Fibroblast of peridontal ligament (primary cell): ENCODE measurements at regions not wholly inside any gene's neighbourhood (a gene's known extent, or its start where the extent isn't known, plus 50 kb on each side); places are given as distances from the start of the nearest gene placed in this dataset.
"Not testable (repeated sequence)": the region's sequence is repeated elsewhere in the genome, so short reads cannot be mapped to it uniquely, and the experiment has no call there.

Experiments used
- DNase-seq: peaks from one replicate; pipeline ENCODE4 v3.0.0-alpha.2; 2010; ENCODE audit errors: extremely low read depth

- DNase-seq = peak; percentile 54
These were observed 85.2 kb downstream of the POLR1F start for GRCh38 chr7:19623676-19624075.

DNA sequence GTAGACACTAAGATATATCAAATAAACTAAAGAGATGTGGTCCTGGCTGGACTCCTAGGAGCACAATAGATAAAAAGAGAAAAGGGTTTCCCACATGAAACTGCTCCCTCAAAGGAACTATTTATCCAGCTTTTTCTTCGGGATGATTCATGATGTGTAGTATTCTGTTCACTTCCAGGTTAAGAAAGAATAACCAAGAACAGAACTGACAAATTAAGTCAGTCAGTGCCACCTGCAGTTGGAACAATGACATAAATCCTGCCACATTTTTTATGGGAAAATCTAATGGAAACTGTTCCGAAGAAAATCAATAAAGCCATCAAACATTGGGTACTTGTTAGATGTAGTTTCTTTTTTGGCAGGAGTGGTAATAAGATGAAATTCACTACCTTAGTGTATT, 87.1 kb downstream of the POLR1F start:
- DNase-seq = peak; percentile 39

GRCh38 chr7:19620470-19620869, 88.4 kb downstream of the POLR1F start:
- DNase-seq = peak; percentile 26

DNA sequence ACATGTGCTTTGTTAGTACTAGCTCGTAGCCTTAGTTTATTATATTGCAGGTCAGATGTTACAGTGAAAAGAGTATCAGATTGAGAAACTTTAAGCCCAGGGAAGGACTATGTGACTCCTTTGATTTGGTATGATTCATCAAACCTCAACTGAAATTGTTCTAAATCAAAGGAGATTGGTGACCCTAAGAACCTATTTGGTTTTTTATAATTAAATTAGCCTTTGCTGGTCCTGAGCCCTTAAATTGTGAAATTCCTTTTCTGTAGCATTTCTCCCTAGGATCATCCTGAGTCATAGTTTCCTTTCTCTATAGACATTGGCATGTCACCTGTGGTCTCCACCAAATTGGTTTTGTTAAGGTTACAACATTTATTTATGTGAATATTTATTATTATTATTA, 89.7 kb downstream of the POLR1F start:
- peak; percentile 35 for DNase-seq

- peak; percentile 24 for DNase-seq
These were observed 90.9 kb downstream of the POLR1F start for GRCh38 chr7:19617901-19618300.

GRCh38 chr7:19610194-19610943, 98.5 kb downstream of the POLR1F start:
- DNase-seq = no peak

DNA sequence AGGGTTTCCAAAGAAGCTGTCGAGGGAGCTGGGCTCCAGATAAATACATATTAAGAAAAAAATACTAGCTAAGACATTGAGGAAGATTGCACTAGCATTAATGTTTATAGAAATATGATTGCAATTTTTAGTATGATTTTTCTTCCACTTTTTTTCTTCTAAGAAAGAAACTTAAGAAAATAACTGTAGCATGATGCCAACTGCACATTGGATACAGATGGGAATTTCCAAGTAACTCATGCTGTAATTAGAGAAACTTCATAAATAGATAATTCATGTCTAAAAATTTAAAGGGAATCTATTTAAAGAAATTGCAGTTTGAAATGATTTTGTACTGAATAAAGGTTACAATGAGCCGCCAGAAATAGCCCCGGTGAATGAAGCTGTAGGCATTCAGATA, 119.4 kb downstream of the POLR1F start:
- peak; percentile 52 for DNase-seq

GRCh38 chr7:19587291-19587690, 121.5 kb downstream of the POLR1F start:
- DNase-seq = no peak

DNA sequence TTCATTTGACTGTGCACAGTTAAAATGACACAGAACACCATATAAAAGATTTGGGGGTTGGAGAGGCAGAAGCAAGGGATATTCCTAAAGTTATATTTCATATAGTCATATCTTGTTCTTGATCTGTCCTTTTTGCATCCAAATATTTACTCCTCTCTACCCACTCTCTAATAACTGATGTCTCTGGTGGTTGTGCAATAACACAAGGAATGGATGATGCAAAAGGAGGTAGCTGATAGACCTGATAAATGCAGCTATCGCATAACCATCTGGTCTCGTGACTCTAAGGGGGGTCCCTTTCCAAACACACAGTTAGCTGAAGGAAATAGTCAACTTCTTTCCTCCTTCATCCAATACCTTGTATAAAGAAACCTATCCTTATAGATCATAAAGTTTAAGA, 123.1 kb downstream of the POLR1F start:
- DNase-seq = no peak

DNA sequence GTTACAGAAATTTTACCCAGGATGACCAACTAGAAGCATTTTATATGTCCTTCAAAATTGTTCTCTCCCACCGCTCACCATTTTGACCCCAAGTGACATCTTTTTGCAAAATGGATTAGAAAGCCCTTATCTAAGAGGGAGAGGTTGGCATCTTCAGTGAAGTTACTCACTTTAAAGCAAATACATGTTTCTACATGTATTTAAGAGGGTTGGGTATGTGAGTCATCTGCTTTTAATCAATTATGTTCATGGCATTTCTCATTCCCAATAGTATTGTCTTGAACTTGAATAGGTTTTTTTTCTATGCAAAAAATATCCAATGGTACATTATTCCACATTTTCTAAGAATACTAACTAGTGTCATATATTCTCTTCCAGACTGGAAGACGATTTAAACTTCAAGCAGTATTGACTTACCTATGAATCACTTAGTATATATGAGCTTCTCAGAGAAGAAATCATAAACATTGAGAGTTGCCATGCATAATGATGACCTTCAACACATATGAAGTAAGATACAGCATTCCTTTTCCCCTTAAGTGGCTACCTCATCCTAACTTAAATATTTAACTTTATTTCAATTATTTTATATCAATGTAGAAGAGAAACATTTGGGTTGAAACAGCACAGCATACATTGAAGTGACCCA, 132.8 kb downstream of the POLR1F start:
- DNase-seq = peak; percentile 37

- no peak for DNase-seq
These were observed 134.7 kb downstream of the POLR1F start for GRCh38 chr7:19574131-19574530.

DNA sequence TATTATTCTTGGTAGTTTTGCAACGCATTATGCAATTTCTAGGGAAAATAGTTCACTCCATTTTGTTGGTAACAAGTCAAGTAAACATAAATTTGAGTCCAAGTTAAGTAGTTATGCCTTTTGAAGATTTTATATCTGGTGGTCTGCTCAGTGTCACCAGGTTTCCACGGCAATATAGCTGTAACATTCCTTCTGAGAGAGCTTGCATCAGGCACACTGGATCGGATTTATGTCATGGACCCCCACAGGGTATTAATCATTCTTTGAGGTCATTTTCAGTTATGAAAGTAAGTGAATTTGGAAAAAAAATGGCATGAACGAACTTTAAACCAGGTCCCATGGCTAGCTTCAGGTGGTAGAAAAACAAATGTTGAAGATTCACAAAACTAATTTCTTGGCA, 136.3 kb downstream of the POLR1F start:
- DNase-seq = peak; percentile 10

GRCh38 chr7:19567011-19567410, 141.8 kb downstream of the POLR1F start:
- DNase-seq = peak; percentile 27

DNA sequence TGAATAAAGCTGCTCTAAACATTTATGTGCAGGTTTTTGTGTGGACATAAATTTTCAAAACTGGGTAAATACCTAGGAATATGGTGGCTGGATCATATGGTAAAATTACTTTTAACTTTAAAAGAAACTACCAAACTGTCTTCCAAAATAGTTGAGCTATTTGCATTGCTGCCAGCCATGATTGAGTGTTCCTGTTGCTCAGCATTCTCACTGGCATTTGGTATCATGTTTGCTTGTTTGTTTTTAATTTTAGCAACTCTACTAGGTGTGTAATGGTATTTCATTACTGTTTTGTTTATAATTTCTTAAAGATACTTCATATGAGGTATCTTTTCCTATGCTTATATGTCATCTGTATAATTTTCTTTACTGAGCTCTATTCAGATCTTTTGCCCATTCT, 143.2 kb downstream of the POLR1F start:
- no peak for DNase-seq

DNA sequence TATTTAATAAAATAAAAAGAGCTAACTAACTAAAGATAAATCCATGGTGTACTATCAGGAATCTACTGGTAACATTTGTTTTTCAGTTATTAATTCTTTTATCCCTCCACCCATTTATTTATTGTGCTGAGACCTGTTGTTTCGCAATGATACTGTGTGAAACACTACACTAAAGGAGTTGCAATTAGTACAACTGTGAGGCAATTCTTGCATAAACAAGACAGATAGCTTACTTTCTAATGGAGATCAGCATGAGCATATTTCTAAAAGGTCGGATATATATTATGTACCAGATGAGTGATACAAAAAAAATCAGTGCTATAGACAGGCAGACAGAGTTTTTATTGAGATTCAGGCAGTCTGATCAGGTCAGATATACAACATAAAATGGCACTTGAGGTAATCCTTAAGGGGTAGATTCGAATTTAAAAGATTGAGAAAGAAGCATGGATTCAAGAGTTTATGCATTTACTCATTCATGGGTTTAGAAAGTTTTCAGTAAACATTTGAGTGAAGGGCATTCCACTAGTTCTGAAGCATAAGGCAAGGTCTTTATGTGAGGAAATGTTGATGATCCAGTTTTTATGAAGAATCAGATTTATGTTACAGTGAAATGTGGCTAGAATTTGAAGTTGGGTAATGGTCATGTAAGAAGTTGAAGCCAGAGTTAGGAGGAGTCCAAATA, 147.6 kb downstream of the POLR1F start:
- DNase-seq = peak; percentile 29

DNA sequence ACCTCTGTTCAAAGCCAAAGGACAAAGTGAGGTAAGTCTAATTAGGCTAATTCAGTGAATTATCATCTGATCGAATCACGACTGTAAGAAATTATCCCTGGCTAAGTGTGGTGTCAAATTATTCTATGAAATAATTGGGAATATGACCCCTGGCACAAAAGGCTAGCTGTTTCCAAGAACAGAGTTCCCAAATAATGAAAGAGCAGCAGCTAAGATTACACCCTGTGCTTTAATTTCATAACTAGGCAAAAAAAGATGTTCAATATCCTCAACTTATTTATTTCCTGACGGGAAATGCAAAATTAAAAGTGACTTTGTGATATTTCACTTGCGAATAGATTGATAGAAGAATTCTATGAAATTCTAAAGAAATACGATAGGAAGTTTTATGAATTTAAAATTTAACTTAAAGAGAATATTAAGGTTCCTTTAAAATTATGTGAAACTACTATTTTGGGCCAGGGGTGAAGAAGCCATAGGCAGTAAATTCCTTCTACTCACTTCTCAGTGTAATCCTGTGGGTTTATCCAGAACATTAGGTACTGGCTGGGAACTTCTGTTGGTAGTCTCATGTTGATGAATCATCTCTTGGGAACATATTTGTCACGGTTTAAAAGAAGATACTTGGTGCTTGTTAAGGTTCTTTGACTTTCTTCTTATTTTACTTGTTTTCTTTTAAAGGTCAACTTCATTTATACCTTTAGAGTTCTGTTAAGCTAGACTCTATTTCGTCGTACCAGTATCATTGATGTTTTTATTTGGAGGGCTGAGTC, 148.5 kb downstream of the POLR1F start:
- peak; percentile 43 for DNase-seq

DNA sequence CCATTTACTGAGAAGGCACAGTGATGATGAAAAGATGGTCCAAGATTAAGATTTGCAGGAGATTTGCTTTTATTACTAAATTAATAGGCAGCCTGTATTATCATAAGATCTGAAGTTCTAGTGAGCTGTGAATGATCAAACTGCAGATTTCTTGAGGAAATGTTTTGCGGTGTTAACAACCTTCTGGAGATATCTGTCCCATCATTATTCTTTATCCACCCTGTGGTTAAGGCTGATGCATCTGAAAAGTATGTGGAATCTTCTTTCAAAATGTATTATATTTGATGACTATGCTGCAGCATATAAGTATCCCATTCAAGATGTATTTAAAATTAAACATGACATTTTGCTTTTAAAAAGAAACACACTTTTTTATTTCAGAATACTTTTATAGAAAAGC, 150.3 kb downstream of the POLR1F start:
- DNase-seq = peak; percentile 24

DNA sequence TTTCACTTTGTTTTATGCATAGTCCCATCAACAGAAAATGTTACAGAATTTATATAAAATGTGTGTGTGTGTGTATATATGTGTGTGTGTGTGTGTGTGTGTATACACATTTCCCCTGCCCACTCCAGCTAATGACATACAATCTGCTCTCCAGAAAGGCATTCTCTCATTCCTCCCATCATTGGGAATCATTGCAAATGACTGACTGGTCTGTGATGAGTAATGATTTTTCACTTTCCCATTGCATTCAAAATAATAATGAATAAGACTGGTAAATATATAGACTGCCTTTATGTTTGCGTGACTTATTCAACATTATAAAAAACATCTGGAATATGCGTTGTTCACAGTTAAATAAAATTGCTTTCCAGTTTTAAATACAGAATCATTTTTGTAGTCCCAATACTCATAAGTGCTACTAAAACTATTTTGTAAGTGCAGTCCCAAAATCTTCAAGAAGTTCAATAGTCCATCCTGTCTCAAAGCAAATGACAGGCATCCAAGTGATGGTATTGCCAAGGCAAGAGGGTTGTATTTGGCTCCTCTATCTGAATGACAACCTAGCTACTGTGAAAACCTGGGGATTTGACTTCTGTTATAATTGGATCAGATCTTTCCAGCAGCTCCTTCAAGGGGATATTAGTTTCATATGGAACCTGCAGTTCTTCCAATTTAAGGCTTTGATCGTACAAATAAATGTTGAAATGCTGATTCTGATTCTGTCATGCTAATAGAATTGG, 150.9 kb downstream of the POLR1F start:
- no peak for DNase-seq

GRCh38 chr7:19554581-19554980, 154.3 kb downstream of the POLR1F start:
- no peak for DNase-seq

GRCh38 chr7:19552576-19552975, 156.3 kb downstream of the POLR1F start:
- no peak for DNase-seq

DNA sequence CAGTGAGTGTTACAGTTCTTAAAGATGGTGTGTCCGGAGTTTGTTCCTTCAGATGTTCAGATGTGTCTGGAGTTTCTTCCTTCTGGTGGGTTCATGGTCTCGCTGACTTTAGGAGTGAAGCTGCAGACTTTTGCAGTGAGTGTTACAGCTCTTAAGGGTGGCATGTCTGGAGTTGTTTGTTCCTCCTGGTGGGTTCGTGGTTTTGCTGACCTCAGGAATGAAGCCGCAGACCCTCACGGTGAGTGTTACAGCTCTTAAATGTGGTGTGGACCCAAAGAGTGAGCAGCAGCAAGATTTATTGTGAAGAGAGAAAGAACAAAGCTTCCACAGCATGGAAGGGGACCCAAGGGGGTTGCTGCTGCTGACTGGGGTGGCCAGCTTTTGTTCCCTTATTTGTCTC, 159.6 kb downstream of the POLR1F start:
- not testable (repeated sequence) for DNase-seq
